NCI-H748 (cell line): ENCODE measurements at regions not wholly inside any gene's neighbourhood (a gene's known extent, or its start where the extent isn't known, plus 50 kb on each side); places are given as distances from the start of the nearest gene placed in this dataset.

Experiments
- DNase-seq: peaks from one replicate; lab custom pipeline; 2025; ENCODE audit not compliant: unreplicated experiment; lab: John Stamatoyannopoulos, UW

- DNase-seq: no peak
Observed at GRCh38 chr1:29673669-29674626, 437.6 kb downstream of the PTPRU start.

DNA sequence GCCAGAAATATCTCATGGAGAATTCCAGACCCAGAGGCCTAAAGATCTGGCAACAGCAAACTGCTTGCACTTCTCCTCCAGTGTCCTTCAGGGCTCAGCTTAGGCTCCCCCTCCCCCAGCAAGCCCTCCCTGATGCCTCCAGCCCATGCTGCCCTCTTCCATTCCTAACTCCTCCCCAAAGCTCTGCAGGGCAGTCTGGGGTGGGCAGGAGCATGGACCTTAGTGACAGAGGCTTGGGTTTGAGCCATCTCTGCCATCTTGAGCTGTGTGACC, 436.8 kb downstream of the PTPRU start:
- DNase-seq: no peak

GRCh38 chr1:29672416-29673227, 436.3 kb downstream of the PTPRU start:
- no peak for DNase-seq

DNA sequence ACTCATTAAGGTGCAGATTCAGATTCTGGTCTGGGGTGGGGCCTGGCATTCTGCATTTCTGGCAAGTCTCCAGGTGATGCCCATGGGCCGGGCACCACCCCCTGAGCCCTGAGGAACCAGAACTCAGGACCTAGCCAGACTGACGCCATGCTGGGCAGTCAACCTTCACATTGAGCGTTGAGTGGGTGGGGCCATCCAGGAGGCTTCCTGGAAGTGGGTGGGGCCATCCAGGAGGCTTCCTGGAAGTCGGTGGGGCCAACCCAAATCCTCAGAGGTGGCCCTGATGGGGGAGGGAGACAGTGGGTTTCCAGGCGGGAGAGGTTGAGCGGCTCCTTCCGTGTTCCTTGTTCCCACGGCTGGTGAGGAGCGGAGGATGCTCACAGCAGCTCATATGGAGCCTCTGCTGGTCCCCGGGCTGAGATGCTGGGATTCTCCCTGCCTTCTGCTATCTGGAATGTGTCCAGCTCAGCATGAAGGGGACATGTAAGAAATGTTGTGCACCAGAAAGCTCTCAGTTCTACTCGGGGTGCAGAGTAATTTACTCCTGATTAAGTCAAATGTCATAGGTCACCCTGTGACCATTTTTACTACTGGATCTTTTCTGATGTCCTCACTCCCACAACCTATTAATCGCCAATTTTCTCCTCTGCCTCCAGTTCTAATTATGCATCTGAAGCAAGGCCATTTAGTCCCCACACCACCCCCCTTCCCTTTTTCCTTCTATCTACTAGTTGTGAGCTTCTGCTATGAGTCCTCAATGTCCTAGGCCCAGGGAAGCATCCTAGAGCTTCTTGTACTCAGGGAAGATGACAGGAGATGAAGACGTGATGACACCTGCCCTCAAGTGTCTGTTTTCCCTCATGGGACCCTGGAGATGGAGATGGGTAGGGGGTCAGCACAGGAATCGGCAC, 435.4 kb downstream of the PTPRU start:
- no peak for DNase-seq

GRCh38 chr1:29670752-29671151, 434.4 kb downstream of the PTPRU start:
- no peak for DNase-seq

- DNase-seq: no peak
Observed at GRCh38 chr1:29669912-29670311, 433.6 kb downstream of the PTPRU start.

- no peak for DNase-seq
Observed at GRCh38 chr1:29669158-29669871, 433.0 kb downstream of the PTPRU start.

DNA sequence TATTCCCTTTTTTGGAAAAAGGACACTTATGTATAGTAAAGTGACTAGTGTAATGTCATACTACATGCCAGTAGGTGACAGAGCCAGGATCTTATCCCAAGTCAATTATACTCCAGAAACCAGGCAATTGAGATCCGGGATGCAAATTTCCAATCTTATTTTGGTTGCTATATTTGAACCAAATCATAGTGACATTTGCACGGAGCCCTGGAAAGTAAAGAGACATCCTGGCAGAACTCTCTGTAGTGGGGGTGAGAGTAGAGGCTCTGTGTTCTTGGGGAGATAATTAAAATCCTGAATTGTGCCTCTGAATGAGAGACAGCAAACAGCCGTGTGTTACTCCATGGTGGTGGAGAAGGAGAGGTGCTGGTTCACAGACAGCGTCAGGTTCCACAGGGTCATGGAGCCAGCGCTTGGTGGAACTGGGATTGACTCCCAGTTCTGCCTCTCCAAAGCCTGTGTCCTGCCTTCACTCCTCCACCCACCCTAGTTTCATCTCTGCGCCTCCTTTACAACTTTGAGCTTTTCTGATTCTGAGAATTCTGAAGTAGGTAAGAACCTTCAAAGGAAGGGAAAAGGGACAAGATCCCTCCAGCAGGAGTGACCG, 432.3 kb downstream of the PTPRU start:
- no peak for DNase-seq

- DNase-seq: no peak
Observed at GRCh38 chr1:29667951-29668350, 431.6 kb downstream of the PTPRU start.

GRCh38 chr1:29664711-29665110, 428.4 kb downstream of the PTPRU start:
- DNase-seq: no peak

DNA sequence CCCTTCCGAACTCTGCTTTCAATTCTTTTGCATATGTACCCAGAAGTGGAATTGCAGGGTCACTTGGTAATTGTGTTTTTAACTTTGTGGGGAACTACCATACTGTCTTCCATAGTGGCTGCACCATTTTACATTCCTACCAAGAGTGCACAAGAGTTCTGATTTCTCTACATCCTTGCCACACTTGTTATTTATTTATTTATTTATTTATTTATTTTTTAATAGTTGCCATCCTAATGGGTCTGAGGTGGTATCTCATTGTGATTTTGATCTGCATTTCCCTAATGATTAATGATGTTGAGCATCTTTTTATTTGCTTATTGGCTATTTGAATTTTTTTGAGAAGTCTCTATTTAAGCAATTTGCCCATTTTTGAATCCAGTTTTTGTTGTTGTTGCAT, 422.4 kb downstream of the PTPRU start:
- DNase-seq: no peak

DNA sequence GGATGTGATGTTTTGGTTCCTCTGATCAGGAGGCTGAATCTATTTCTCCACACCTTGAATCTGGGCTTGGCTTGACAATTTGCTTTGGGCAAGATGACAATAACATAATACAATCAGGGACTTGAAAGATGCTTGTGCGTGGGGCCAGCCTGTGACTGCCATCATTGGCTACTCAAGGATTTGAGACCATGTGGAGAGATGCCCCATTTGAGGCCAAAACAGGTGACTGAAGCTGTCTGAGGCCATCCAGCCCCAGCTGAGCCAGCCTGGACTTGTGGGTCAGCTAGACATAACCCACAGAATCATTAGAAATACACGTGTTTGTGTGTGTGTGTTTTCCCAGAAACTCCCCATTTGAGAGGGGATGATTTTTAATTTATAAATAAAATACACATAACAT, 421.5 kb downstream of the PTPRU start:
- DNase-seq: no peak

GRCh38 chr1:29655945-29656850, 419.9 kb downstream of the PTPRU start:
- peak; percentile 12 for DNase-seq

DNA sequence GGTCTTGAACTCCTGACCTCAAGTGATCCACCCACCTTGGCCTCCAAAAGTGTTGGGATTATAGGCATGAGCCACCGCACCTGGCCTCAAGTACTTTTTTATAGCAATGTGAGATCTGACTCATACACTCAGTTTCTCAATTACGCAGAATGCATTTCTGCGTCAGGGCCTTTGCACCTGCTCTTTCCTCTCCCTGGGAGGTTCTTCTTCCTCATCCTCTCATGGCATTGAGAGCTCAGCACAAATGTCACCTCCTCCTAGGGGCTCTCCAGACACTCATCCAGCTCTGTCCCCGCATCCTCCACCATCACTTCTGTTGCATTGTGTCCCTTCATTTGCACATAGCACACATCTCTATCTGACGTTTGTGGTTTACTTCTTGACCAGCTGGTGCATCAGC, 418.8 kb downstream of the PTPRU start:
- DNase-seq: no peak

GRCh38 chr1:29653886-29654450, 417.6 kb downstream of the PTPRU start:
- no peak for DNase-seq

- DNase-seq: no peak
Observed at GRCh38 chr1:29653034-29653810, 416.9 kb downstream of the PTPRU start.

GRCh38 chr1:29651684-29652665, 415.7 kb downstream of the PTPRU start:
- no peak for DNase-seq
